BJ (cell line): ENCODE measurements at regions not wholly inside any gene's neighbourhood (a gene's known extent, or its start where the extent isn't known, plus 50 kb on each side); places are given as distances from the start of the nearest gene placed in this dataset.
A peak's percentile ranks its signal among the peaks of the same experiment; 100 is the strongest.

Experiments used
- CTCF ChIA-PET: fragments of 350-600 bp; formaldehyde crosslinking; extraction: SDS; loops from one replicate; lab custom pipeline; 2021; ENCODE audit warnings: antibody characterized with exemption, inconsistent platforms; lab: Yijun Ruan, JAX
- POLR2A ChIA-PET: fragments of 300-600 bp; sonication (Branson Sonifier 250); formaldehyde crosslinking; extraction: SDS; loops from one replicate; lab custom pipeline; 2021; ENCODE audit warnings: antibody characterized with exemption; lab: Charles Lee
- DNase-seq: peaks from one replicate; pipeline ENCODE4 v3.0.0-alpha.2; 2011; ENCODE audit warnings: low read depth
- H3K27me3 ChIP-seq: 2 replicates; pipeline ENCODE4 v1.6.0; 2011; ENCODE audit warnings: low read length; ENCODE audit not compliant: control insufficient read depth, insufficient read depth
- H3K36me3 ChIP-seq: 2 replicates; pipeline ENCODE4 v1.5.1; 2011; ENCODE audit warnings: low read length; ENCODE audit not compliant: control insufficient read depth, insufficient read depth
- H3K4me3 ChIP-seq: 2 replicates; pipeline ENCODE4 v1.5.1; 2011; ENCODE audit warnings: low read depth, mild to moderate bottlenecking, control low read depth, low read length
- CTCF ChIP-seq: IDR thresholded peaks from 2 replicates; pipeline ENCODE4 v1.5.1; 2011; ENCODE audit warnings: low read depth, mild to moderate bottlenecking, control low read depth, inconsistent platforms, low read length, moderate library complexity; ENCODE audit not compliant: insufficient read depth

DNA sequence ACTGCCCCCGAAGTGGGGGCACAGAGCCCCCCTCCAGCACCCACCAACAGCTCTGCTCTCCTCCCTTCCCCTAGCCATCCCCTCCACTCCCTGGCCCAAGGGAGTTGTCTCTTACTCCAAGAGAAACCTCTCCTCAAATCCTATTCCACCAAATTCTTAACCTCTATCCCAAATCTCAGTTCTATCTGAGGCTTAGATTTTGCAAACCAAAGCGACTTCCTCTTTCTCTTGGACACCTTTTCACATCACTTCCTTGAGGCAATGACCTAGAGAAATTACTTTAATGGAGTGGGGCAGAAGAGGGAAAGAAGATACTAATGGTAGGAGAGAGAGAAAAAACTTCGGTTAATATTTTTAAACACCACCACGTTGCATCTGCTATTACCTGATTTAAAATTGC is 167.2 kb downstream of the SS18 start:
- no peak for DNase-seq

GRCh38 chr18:25921677-25922421 is 168.6 kb downstream of the SS18 start:
- DNase-seq = no peak
- 0 out of 2 replicates have a peak, but pooled peaks cover 2% of the 10 kb centered on the region for H3K27me3 ChIP-seq
- H3K4me3 ChIP-seq = no peak overlapping the region
- ChIA-PET POLR2A (no interaction called here), CTCF (interaction anchor here (0.7 to 1.0 kb wide), 2 partner anchors 228 to 236 kb away, joined by 3 to 4 read pairs; no protein-coding TSS in a partner anchor)
- TF ChIP-seq CTCF = peak; percentile 60
- H3K36me3 ChIP-seq = no peaks in the 10 kb centered on the region

More for the DNA sequence above, 167.2 kb downstream of the SS18 start:
- no peak for TF ChIP-seq CTCF
- Histone ChIP-seq H3K27me3 (0 out of 2 replicates have a peak, but pooled peaks cover 2% of the 10 kb centered on the region), H3K4me3 (no peak overlapping the region), H3K36me3 (no peaks in the 10 kb centered on the region)
- ChIA-PET CTCF (no interaction called here), POLR2A (no interaction called here)

DNA sequence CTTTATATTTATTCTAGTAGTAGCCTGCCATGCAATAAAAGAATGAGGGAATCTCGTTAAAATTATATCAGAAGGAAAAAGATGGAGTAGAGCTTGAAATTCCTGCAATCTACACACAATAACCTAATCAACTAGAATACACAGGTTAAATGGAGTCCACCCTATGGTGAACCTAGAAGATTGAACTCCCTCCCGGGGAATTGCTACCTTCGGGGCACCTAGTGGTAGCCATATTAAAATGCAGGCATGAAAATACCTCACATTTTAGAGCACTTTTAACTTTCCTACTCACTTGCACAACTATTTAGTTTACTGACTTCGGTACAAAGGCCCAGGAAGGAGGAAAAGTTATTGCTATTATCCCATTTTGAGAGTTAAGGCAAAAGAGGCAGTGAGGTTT is 174.5 kb downstream of the SS18 start:
- no peak for DNase-seq
- H3K27me3 ChIP-seq = no peaks in the 10 kb centered on the region
- ChIA-PET CTCF (no interaction called here), POLR2A (no interaction called here)
- no peak overlapping the region for H3K4me3 ChIP-seq
- no peaks in the 10 kb centered on the region for H3K36me3 ChIP-seq
- no peak for TF ChIP-seq CTCF

DNA sequence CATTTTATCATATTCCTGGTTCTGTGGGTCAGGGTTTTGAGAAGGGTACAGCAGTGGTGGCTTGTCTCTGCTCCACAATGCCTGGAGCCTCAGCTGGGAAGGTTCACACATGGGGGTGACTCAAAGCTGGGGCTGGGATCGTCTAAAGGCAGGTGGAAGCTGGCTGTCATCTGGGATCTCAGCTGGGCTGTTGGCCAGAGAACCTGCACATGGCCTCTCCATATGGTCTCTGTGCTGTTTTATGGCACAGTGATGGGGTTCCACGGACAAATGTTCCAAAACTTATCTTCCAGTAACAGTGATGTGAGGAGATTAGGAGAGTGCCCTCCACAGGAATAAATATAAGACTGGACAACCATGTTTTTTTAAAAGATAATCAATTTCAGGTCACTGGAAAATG is 191.4 kb downstream of the SS18 start:
- ChIA-PET CTCF (interaction anchor here (0.8 kb wide), 1 partner anchor 342 kb away, joined by 3 read pairs; no protein-coding TSS in a partner anchor), POLR2A (no interaction called here)
- no peak for DNase-seq
- H3K27me3 ChIP-seq = peaks cover 2% of the 10 kb centered on the region; the same call in 1 of the 2 replicates
- H3K4me3 ChIP-seq = no peak overlapping the region
- no peaks in the 10 kb centered on the region for H3K36me3 ChIP-seq
- TF ChIP-seq CTCF = no peak

DNA sequence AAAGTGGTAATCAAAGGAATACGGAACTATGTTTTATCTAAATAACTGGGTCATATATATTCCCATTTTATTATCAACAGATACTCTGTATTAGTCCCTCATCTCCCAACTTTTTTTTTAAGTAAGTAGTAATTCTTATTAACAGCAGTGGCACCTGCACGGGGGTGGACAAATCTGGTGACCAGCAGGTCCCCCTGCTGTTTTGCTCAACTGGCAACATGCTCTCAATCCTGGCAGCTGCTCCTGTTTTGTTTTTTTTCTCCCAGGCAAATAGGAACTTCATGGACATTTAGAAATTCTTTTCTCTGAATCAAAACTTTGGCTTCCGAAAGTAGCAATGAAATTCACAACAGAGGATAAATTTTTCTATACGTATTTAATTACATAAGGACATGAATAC is 193.5 kb downstream of the SS18 start:
- TF ChIP-seq CTCF = no peak
- POLR2A ChIA-PET = no interaction called here
- Histone ChIP-seq H3K4me3 (no peak overlapping the region), H3K27me3 (peaks cover 2% of the 10 kb centered on the region; the same call in 1 of the 2 replicates), H3K36me3 (no peaks in the 10 kb centered on the region)
- CTCF ChIA-PET = interaction anchor here (0.7 to 2.3 kb wide), 8 partner anchors 8 to 1165 kb away, joined by 3 to 16 read pairs (median 3); no protein-coding TSS in a partner anchor
- DNase-seq = no peak
